GM12892 (cell line): ENCODE measurements at regions not wholly inside any gene's neighbourhood (a gene's known extent, or its start where the extent isn't known, plus 50 kb on each side); places are given as distances from the start of the nearest gene placed in this dataset.
"Not testable (repeated sequence)": the region's sequence is repeated elsewhere in the genome, so short reads cannot be mapped to it uniquely, and the experiment has no call there.

ENCODE experiments used
- DNase-seq: peaks from one replicate; pipeline ENCODE4 v3.0.0; 2011; ENCODE audit not compliant: insufficient read length
- FAIRE-seq: peaks from 2 replicates; lab custom pipeline; 2011; peaks lifted over from hg19 to GRCh38; lab: Jason Lieb, UNC
- POLR2A ChIP-seq: IDR thresholded peaks from 2 replicates; pipeline ENCODE4 v1.6.1; 2011; ENCODE audit warnings: low read depth, low read length, control low read depth
- POLR2AphosphoS5 ChIP-seq: IDR thresholded peaks from 2 replicates; pipeline ENCODE4 v1.6.1; 2011; ENCODE audit warnings: low read depth, low read length, control low read depth
- TAF1 ChIP-seq: IDR thresholded peaks from 2 replicates; pipeline ENCODE4 v1.6.1; 2011; ENCODE audit warnings: low read depth, mild to moderate bottlenecking, control low read depth, low read length, borderline replicate concordance

DNA sequence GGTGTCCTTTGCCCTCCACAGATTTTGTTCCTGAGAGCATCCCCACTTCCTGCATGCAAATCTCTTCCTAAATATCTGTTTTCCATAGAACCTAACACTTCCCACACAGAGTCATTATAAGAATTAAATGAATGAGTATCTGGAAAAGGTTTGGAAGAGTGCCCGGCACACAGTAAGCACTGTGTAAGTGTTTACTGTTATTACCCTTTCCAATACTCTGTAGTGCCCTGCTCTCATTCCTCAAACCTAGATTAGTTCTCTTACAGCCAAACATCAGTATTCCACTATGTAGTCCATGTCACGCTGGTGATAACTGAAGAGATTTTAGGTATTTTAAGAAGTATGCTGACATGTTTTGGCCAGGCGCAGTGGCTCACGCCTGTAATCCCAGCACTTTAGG is 57.3 kb upstream of the PHF21A start:
- TF ChIP-seq TAF1 (no peak), POLR2A (no peak), POLR2AphosphoS5 (no peak)
- no peak for DNase-seq
- FAIRE-seq = no peak

DNA sequence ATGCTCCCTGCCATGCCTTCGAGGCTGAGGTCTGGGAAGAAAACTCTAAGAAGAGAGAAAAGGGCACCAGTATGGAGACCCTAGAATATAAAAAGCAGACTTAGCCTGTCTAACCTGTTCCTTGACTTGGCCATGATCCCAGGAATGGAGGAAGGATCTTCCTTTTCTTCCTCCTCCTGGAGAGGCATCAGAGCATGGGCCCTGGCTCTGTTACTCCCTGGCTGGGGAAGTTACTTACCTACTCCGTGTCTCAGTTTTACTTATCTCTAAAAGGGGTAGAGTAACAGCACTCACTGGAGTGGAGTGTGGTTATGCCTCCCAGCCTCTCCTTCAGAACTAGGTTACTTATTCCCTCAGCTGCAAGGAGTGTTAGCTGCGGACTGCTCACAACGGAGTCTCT is 55.2 kb upstream of the PHF21A start:
- no peak for DNase-seq
- no peak for TF ChIP-seq TAF1
- TF ChIP-seq POLR2AphosphoS5 = no peak
- TF ChIP-seq POLR2A = no peak
- no peak for FAIRE-seq

DNA sequence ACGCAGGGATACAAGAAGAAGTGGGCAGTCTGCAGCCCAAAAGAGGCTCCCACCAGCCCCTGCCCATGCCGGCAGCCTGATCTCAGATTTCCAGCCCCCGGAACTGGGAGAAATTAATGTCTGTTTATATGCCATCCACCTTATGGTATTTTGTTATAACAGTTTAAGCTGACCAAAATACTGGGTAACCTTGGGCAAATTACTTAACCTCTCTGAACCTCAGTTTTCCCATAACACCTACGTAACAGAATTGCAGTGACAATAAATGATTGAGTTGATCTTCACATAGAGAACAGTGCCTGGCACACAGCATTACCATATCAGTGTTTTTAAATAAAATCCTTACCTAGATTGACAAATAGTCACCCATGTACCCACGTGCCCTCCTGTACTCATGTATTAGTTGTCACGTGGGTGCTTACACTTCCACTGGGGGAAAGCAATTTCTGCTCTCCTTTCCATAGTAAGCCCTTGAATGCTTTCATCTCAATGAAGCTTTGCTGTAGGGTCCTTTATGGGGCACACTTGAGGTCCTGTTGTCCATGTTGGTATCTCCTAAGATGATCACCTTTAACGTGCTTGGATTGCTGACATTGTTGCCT is 54.2 kb upstream of the PHF21A start:
- no peak for FAIRE-seq
- no peak for TF ChIP-seq TAF1
- no peak for TF ChIP-seq POLR2AphosphoS5
- TF ChIP-seq POLR2A = no peak
- DNase-seq = no peak

DNA sequence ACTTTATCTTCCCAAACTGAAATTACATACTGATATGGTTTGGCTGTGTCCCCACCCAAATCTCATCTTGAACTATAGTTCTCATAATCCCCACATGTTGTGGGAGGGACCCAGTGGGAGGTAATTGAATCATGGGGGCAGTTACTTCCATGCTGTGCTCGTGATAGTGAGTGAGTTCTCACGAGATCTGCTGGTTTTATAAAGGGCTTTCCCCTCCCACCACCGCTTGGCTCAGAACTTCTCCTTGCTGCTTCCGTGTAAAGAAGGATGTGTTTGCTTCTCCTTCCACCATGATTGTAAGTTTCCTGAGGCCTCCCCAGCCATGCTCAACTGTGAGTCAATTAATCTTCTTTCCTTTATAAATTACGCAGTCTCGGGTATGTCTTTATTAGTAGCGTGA is 50.4 kb upstream of the PHF21A start:
- not testable (repeated sequence) for FAIRE-seq, DNase-seq
